NCI-H2227 (cell line): ENCODE measurements at regions not wholly inside any gene's neighbourhood (a gene's known extent, or its start where the extent isn't known, plus 50 kb on each side); places are given as distances from the start of the nearest gene placed in this dataset.

Experiments
- DNase-seq: peaks from one replicate; lab custom pipeline; 2025; ENCODE audit not compliant: unreplicated experiment; lab: John Stamatoyannopoulos, UW

DNA sequence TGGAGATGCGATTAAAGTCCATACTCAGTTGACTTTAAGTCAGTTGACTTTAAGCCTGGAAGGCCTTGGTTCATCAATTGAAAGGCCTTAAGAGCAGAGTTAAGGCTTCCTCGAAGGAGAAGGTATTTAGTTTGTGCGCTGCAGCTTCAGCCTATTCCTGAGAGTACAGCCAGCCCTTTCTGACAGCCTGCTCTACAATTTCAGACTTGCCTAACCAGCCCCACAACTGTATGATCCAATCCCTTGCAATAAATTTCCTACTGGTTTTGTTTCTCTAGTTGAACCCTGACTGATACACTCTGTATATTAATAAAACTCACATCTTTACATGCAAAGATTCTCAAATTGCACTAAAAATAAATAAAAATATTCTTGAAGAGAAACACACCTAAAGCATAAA, 66.1 kb upstream of the RORA start:
- DNase-seq, result no peak

DNA sequence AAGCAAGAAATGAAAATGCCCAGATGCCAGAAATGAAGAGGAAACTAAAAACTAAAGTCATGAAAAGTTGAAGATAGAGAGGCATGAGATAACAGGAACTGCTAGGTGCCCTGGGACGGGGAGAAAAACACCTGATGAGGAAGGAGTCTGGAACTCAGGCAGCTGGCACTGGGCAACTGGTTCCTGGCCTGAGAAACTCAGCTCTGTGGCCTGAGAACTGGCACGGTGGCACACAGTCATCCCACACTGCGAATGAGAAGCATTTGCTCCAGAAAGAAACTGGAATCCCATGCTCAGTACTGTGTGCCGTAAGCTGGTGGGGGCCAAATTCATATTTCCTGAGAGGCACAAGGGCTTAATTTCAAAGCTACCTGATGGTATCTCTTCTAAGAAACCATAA, 53.6 kb upstream of the RORA start:
- no peak for DNase-seq

DNA sequence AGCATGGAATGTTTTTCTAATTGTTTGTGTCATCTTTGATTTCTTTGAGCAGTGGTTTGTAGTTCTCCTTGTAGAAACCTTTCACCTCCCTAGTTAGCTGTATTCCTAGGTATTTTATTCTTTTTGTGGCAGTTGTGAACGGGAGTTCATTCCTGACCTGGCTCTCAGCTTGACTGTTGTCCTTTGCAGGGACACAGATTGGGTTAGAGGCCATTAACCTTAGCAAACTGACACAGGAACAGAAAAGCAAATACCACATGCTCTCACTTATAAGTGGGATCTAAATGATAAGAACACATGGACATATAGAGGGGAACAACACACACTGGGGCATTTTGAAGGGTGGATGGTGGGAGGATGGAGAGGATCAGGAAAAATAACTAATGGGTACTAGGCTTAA, 52.2 kb upstream of the RORA start:
- no peak for DNase-seq
